ENCODE measurements at regions not wholly inside any gene's neighbourhood (a gene's known extent, or its start where the extent isn't known, plus 50 kb on each side); places are given as distances from the start of the nearest gene placed in this dataset.

GRCh38 chr6:106747139-106747538 is 117.8 kb downstream of the QRSL1 start:
- TF ChIP-seq POLR2AphosphoS5 (IDR thresholded peaks at IDR 0.05; ENCODE audit: low read depth, low read length) (no peak), ZNF274 (IDR thresholded peaks at IDR 0.05; ENCODE audit: low read depth, low read length) (no peak), MAX (IDR thresholded peaks at IDR 0.05) (no peak), CTCF (IDR thresholded peaks at IDR 0.05 in 2 of 3, conservative IDR thresholded peaks at IDR 0.05 in 1 of 3; ENCODE audit: borderline replicate concordance in 1 of 3, insufficient read depth in 1 of 3, low read depth in 2 of 3, low read length in 2 of 3) (no peak), RAD21 (IDR thresholded peaks at IDR 0.05; ENCODE audit: low read depth) (no peak), ELF1 (IDR thresholded peaks at IDR 0.05; ENCODE audit: borderline replicate concordance, low read depth) (no peak), POLR2A (IDR thresholded peaks at IDR 0.05; ENCODE audit: borderline replicate concordance, extremely low read depth, insufficient read depth, insufficient read length) (no peak), CEBPB (IDR thresholded peaks at IDR 0.05; ENCODE audit: low read depth) (no peak), CBX3 (IDR thresholded peaks at IDR 0.05; ENCODE audit: low read depth) (no peak), ZBTB33 (IDR thresholded peaks at IDR 0.05; ENCODE audit: extremely low read depth, insufficient replicate concordance, low read length) (no peak), SIN3A (IDR thresholded peaks at IDR 0.05; ENCODE audit: low read depth) (no peak)
